GDM1 (cell line): ENCODE measurements at regions not wholly inside any gene's neighbourhood (a gene's known extent, or its start where the extent isn't known, plus 50 kb on each side); places are given as distances from the start of the nearest gene placed in this dataset.

Experiments
- DNase-seq: peaks from one replicate; lab custom pipeline; 2025; lab: John Stamatoyannopoulos, UW

- no peak for DNase-seq
Observed at GRCh38 chr2:104762031-104762430, 91.9 kb upstream of the POU3F3 start.

GRCh38 chr2:104766683-104767082, 87.2 kb upstream of the POU3F3 start:
- DNase-seq: no peak

GRCh38 chr2:104768694-104769093, 85.2 kb upstream of the POU3F3 start:
- no peak for DNase-seq

- no peak for DNase-seq
Observed at GRCh38 chr2:104769096-104769495, 84.8 kb upstream of the POU3F3 start.

- no peak for DNase-seq
Observed at GRCh38 chr2:104772996-104773395, 80.9 kb upstream of the POU3F3 start.

- DNase-seq: no peak
Observed at GRCh38 chr2:104774631-104775030, 79.3 kb upstream of the POU3F3 start.

GRCh38 chr2:104777721-104778120, 76.2 kb upstream of the POU3F3 start:
- no peak for DNase-seq

- no peak for DNase-seq
Observed at GRCh38 chr2:104781151-104781550, 72.8 kb upstream of the POU3F3 start.

GRCh38 chr2:104784264-104784663, 69.7 kb upstream of the POU3F3 start:
- no peak for DNase-seq

- no peak for DNase-seq
Observed at GRCh38 chr2:104786204-104786603, 67.7 kb upstream of the POU3F3 start.

GRCh38 chr2:104786821-104787220, 67.1 kb upstream of the POU3F3 start:
- DNase-seq: no peak

GRCh38 chr2:104787298-104788065, 66.4 kb upstream of the POU3F3 start:
- DNase-seq: no peak

GRCh38 chr2:104788742-104789455, 65.0 kb upstream of the POU3F3 start:
- DNase-seq: no peak

- no peak for DNase-seq
Observed at GRCh38 chr2:104790100-104790811, 63.7 kb upstream of the POU3F3 start.

GRCh38 chr2:104790901-104791495, 62.9 kb upstream of the POU3F3 start:
- no peak for DNase-seq

GRCh38 chr2:104793966-104794365, 59.9 kb upstream of the POU3F3 start:
- no peak for DNase-seq

- no peak for DNase-seq
Observed at GRCh38 chr2:104794441-104794840, 59.5 kb upstream of the POU3F3 start.
